Activated naive CD4-positive, alpha-beta T cell treated with anti-CD3 and anti-CD28 coated beads, Interleukin-2, amount 50 U/mL, for 24 hours (primary cell): ENCODE measurements at regions not wholly inside any gene's neighbourhood (a gene's known extent, or its start where the extent isn't known, plus 50 kb on each side); places are given as distances from the start of the nearest gene placed in this dataset.
"Not testable (repeated sequence)": the region's sequence is repeated elsewhere in the genome, so short reads cannot be mapped to it uniquely, and the experiment has no call there.

Experiments
- H3K27ac Mint-ChIP-seq: one replicate; pipeline ENCODE4 v1.8.0; 2021; ENCODE audit warnings: mild to moderate bottlenecking, mixed read lengths
- H3K27me3 Mint-ChIP-seq: one replicate; pipeline ENCODE4 v1.8.0; 2021; ENCODE audit warnings: mixed read lengths
- H3K36me3 Mint-ChIP-seq: one replicate; pipeline ENCODE4 v1.8.0; 2021; ENCODE audit warnings: mixed read lengths
- H3K4me1 Mint-ChIP-seq: one replicate; pipeline ENCODE4 v1.8.0; 2021; ENCODE audit warnings: mixed read lengths
- H3K4me3 Mint-ChIP-seq: one replicate; pipeline ENCODE4 v1.8.0; 2021; ENCODE audit warnings: mild to moderate bottlenecking, mixed read lengths
- H3K9me3 Mint-ChIP-seq: one replicate; pipeline ENCODE4 v1.8.0; 2021; ENCODE audit warnings: mixed read lengths

GRCh38 chr1:144140243-144140642 lies 168.5 kb upstream of the FAM72C start:
- H3K4me1 Mint-ChIP-seq, H3K36me3 Mint-ChIP-seq, H3K27me3 Mint-ChIP-seq, H3K27ac Mint-ChIP-seq, H3K4me3 Mint-ChIP-seq: not testable (repeated sequence)
- H3K9me3 Mint-ChIP-seq = peaks cover 10% of the 10 kb centered on the region

DNA sequence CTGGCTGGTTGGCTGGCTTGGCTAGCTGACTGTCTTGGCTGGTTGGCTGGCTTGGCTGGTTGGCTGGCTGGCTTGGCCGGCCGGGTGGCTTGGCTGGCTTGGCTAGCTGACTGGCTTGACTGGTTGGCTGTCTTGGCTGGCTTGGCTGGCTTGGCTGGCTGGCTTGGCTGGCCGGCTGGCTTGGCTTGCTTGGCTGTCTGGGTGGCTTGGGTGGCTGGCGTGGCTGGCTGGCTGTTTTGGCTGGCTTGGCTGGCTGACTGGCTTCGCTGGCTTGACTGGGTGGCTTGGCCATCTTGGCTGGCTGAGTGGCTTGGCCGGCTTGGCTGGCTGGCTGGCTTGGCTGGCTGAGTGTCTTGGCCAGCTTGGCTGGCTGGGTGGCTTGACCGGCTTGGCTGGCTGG lies 133.2 kb upstream of the FAM72C start:
- H3K27ac Mint-ChIP-seq, H3K4me1 Mint-ChIP-seq, H3K36me3 Mint-ChIP-seq, H3K9me3 Mint-ChIP-seq, H3K27me3 Mint-ChIP-seq, H3K4me3 Mint-ChIP-seq: not testable (repeated sequence)

GRCh38 chr1:144104000-144104677 lies 132.4 kb upstream of the FAM72C start:
- H3K4me1 Mint-ChIP-seq, H3K27ac Mint-ChIP-seq, H3K27me3 Mint-ChIP-seq, H3K4me3 Mint-ChIP-seq, H3K36me3 Mint-ChIP-seq, H3K9me3 Mint-ChIP-seq: not testable (repeated sequence)

DNA sequence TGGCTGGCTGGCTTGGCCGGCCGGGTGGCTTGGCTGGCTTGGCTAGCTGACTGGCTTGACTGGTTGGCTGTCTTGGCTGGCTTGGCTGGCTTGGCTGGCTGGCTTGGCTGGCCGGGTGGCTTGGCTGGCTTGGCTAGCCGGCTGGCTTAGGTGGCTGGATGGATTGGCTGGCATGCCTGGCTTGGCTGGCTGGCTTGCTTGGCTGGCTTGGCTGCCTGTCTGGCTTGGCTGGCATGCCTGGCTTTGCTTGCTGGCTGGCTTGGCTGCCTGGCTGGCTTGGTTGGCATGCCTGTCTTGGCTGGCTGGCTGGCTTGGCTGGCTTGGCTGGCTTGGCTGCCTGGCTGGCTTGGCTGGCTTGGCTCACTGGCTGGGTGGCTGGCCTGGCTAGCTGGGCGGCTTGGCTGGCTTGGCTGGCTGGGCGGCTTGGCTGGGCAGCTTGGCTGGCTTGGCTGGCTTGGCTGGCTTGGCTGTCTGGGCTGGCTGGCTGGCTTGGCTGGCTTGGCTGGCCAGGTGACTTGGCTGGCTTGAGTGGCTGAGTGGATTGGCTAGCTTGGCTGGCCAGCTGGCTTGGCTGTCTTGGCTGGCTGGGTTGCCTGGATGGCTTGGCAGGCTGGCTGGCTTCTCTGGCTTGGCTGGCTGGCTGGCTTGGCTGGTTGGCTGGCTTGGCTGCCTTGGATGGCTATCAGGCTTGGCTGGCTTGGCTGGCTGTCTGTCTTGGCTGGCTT lies 131.5 kb upstream of the FAM72C start:
- H3K4me1 Mint-ChIP-seq = not testable (repeated sequence)

GRCh38 chr1:144102046-144102745 lies 130.4 kb upstream of the FAM72C start:
- H3K27me3 Mint-ChIP-seq, H3K4me1 Mint-ChIP-seq, H3K9me3 Mint-ChIP-seq, H3K27ac Mint-ChIP-seq, H3K4me3 Mint-ChIP-seq, H3K36me3 Mint-ChIP-seq: not testable (repeated sequence)

More for the DNA sequence above, 131.5 kb upstream of the FAM72C start:
- not testable (repeated sequence) for H3K36me3 Mint-ChIP-seq, H3K27ac Mint-ChIP-seq, H3K27me3 Mint-ChIP-seq, H3K9me3 Mint-ChIP-seq, H3K4me3 Mint-ChIP-seq

DNA sequence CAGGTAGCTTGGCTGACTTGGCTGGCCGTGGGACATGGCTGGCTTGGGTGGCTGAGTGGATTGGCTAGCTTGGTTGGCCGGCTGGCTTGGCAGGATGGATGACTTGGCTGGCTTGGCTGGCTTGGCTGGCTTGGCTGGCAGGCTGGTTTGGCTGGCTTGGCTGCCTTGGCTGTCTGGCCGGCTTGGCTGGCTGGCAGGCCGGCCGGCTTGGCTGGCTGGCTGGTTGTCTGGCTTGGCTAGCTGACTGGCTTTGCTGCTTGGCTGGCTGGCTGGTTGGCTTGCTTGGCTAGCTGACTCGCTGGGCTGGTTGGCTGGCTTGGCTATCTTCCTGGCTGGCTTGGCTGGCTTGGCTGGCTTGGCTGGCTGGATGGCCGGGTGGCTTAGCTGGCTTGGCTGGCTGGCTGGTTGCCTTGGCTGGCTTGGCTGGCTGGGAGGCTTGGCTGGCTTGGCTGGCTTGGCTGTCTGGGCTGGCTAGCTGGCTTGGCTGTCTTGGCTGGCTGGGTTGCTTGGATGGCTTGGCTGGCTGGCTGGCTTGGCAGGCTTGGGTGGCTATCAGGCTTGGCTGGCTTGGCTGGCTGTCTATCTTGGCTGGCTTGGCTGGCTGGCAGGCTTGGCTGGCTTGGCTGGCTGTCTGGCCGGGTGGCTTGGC lies 129.7 kb upstream of the FAM72C start:
- H3K4me3 Mint-ChIP-seq = no peak overlapping the region
- H3K27me3 Mint-ChIP-seq = no peaks in the 10 kb centered on the region
- no peaks in the 10 kb centered on the region for H3K4me1 Mint-ChIP-seq
- H3K36me3 Mint-ChIP-seq = no peaks in the 10 kb centered on the region
- H3K9me3 Mint-ChIP-seq = no peaks in the 10 kb centered on the region
- H3K27ac Mint-ChIP-seq = no peak overlapping the region

- not testable (repeated sequence) for H3K4me1 Mint-ChIP-seq, H3K27ac Mint-ChIP-seq, H3K36me3 Mint-ChIP-seq, H3K27me3 Mint-ChIP-seq, H3K9me3 Mint-ChIP-seq
- peak overlapping the region; percentile 36 for H3K4me3 Mint-ChIP-seq
Observed at GRCh38 chr1:144077167-144077841, 105.5 kb upstream of the FAM72C start.

DNA sequence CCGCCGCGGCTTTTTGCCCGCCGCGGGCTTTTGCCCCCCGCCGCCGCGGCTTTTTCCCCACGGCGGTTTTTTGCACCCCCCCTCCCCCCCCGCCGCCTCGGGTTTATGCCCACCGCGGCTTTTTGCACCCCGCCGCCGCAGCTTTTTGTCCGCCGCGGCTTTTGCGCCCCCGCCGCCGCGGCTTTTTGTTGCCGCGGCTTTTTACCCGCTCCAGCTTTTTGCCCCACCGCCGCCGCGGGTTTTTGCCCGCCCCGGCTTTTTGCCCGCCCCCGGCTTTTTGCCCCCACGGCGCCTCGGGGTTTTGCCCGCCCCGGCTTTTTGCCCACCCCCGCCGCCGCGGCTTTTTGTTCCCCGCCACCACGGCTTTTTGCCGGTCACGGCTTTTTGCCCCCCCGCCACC lies 104.9 kb upstream of the FAM72C start:
- not testable (repeated sequence) for H3K27ac Mint-ChIP-seq, H3K4me1 Mint-ChIP-seq, H3K36me3 Mint-ChIP-seq, H3K9me3 Mint-ChIP-seq, H3K4me3 Mint-ChIP-seq, H3K27me3 Mint-ChIP-seq

DNA sequence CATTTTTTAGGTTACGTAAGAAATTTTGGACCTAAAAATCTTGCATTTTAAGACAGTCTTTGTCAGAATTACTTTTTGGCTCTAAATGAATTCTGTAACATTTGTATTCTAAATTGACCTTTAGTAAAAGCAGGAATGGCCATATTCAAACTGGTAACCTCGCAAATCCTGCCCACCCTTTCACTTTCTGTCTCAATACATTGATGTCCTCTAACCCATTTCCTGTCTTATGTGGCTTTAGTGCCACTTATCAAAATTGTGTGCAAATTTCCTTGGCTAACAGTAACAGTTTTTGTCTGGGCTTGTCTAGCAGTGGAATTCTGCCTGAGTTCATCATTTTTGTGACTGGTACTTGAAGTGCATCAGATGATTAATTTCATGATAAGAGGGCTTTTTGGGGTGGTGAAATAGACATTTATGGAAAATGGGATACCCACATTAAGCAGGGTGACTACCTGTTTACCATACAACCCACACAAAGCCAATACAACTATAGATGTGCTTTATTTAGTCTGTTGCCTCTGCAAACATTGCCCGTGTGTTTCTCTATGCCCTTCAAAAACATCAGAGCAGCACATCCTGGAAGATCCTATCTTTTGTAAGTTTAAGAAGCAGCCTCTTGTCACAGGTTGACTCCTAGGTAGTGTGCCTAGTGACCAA lies 98.7 kb upstream of the FAM72C start:
- H3K4me1 Mint-ChIP-seq, H3K27ac Mint-ChIP-seq: not testable (repeated sequence)

GRCh38 chr1:144067042-144067441 lies 95.3 kb upstream of the FAM72C start:
- H3K27me3 Mint-ChIP-seq, H3K36me3 Mint-ChIP-seq, H3K27ac Mint-ChIP-seq: not testable (repeated sequence)

More for the DNA sequence above, 98.7 kb upstream of the FAM72C start:
- H3K36me3 Mint-ChIP-seq, H3K9me3 Mint-ChIP-seq, H3K4me3 Mint-ChIP-seq, H3K27me3 Mint-ChIP-seq: not testable (repeated sequence)

GRCh38 chr1:144066071-144066813 lies 94.5 kb upstream of the FAM72C start:
- not testable (repeated sequence) for H3K9me3 Mint-ChIP-seq, H3K4me3 Mint-ChIP-seq, H3K27ac Mint-ChIP-seq, H3K4me1 Mint-ChIP-seq, H3K27me3 Mint-ChIP-seq, H3K36me3 Mint-ChIP-seq

More at GRCh38 chr1:144067042-144067441, 95.3 kb upstream of the FAM72C start:
- H3K4me1 Mint-ChIP-seq, H3K9me3 Mint-ChIP-seq, H3K4me3 Mint-ChIP-seq: not testable (repeated sequence)

DNA sequence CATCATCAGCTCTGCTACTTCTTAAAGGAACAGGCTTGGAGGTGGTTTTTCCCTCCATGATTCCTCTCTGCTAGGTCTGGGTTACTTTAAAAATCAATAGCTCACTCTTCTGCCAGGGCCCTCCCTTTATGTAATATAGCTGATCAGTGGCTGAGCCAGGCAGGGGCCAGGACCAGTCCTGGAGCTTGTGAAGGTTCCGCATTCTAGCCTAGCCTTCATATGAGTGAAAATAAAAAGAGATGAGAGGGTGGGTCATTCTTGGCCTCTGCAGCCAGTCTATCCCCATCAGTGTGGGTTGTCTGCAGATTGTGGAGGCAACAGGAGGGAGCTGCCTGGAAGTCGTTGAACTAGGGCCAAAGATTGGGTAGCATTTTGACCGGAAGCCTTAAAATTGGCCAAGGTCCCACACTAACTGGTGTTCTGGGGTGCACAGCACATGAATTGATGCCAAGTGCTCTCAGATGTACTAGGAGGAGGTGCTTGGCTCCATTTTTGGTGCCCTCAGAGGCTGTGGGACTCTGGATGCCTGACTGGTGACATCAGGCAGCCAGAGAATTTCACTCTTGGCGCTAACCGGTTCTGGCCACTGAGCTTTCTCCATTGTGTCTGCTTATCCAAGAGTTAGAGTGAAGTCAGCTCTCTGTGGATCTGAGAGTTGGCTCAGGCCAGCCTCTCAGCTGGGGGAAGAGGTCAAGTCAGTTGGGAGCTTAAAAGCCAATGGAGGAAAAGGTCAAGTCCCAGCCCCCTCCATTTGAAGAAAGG lies 93.7 kb upstream of the FAM72C start:
- not testable (repeated sequence) for H3K9me3 Mint-ChIP-seq, H3K27ac Mint-ChIP-seq, H3K4me1 Mint-ChIP-seq, H3K36me3 Mint-ChIP-seq, H3K4me3 Mint-ChIP-seq, H3K27me3 Mint-ChIP-seq

- H3K36me3 Mint-ChIP-seq, H3K9me3 Mint-ChIP-seq, H3K27ac Mint-ChIP-seq, H3K27me3 Mint-ChIP-seq, H3K4me3 Mint-ChIP-seq, H3K4me1 Mint-ChIP-seq: not testable (repeated sequence)
Observed at GRCh38 chr1:144049365-144049764, 77.6 kb upstream of the FAM72C start.

DNA sequence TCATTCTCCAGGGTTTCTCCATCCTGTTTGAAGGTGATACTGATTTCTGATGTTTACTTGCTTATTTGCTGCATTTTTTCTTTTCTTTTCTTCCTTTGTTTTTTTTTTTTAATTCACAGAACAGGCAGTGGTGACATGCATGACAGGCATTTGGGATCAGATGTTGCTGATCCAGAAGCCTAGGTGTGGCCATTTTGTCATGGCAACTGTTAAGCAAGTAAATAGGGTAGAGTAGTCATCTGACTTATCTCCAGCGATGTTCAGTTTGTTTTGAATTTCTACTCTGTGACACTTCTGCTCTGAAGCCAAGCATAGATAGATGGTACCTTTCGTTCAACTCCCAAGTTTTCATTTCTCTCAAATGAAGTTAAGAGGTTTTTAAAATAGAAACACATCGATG lies 74.9 kb upstream of the FAM72C start:
- H3K9me3 Mint-ChIP-seq, H3K4me3 Mint-ChIP-seq, H3K36me3 Mint-ChIP-seq, H3K27me3 Mint-ChIP-seq, H3K27ac Mint-ChIP-seq, H3K4me1 Mint-ChIP-seq: not testable (repeated sequence)
